Panc1 (cell line): ENCODE measurements at regions not wholly inside any gene's neighbourhood (a gene's known extent, or its start where the extent isn't known, plus 50 kb on each side); places are given as distances from the start of the nearest gene placed in this dataset.

ENCODE experiments used
- ATAC-seq: fragments of 200-7000 bp; cut with Tn5 transposase; 2 replicates; pipeline ENCODE4 v1.9.1; 2020; ENCODE audit warnings: mild to moderate bottlenecking, moderate library complexity
- BruUV-seq: library from RNA; stranded (reverse); fragments of 400-500 nt; replicated peaks from 2 replicates; lab custom pipeline; 2021; lab: Mats Ljungman, UMichigan
- CTCF ChIA-PET: fragments of 300-600 bp; sonication (Branson Sonifier 250); formaldehyde crosslinking; loops from one replicate; lab custom pipeline; 2022; ENCODE audit warnings: antibody characterized with exemption; lab: Charles Lee
- POLR2A ChIA-PET: fragments of 300-600 bp; sonication (Branson Sonifier 250); formaldehyde crosslinking; loops from one replicate; lab custom pipeline; 2022; ENCODE audit warnings: antibody characterized with exemption; lab: Charles Lee
- DNase-seq: peaks from one replicate; pipeline ENCODE4 v3.0.0-alpha.2; 2010; ENCODE audit warnings: low read depth, low spot score
- H3K27ac ChIP-seq: 2 replicates; pipeline ENCODE4 v1.5.1; 2011; ENCODE audit warnings: mild to moderate bottlenecking, low read length, inconsistent platforms
- H3K27me3 ChIP-seq: fragments of 200-500 bp; sonication (Bioruptor generic); 2 replicates; pipeline ENCODE4 v1.6.0; 2014; ENCODE audit warnings: low read length, inconsistent platforms; ENCODE audit not compliant: control insufficient read depth, insufficient read depth
- H3K36me3 ChIP-seq: fragments of 200-500 bp; sonication (Bioruptor generic); 2 replicates; pipeline ENCODE4 v1.5.1; 2014; ENCODE audit warnings: inconsistent platforms, mild to moderate bottlenecking, low read length, moderate library complexity; ENCODE audit not compliant: control insufficient read depth, insufficient read depth
- H3K4me1 ChIP-seq: 2 replicates; pipeline ENCODE4 v1.5.1; 2011; ENCODE audit warnings: inconsistent platforms, mild to moderate bottlenecking, low read length, moderate library complexity; ENCODE audit not compliant: control insufficient read depth, insufficient read depth
- H3K4me3 ChIP-seq, 2 experiments: 2 replicates each; pipeline ENCODE4 v1.5.1; 2011 to 2012; ENCODE audit warnings: low read depth in 2 of 2, low read length in 2 of 2, mild to moderate bottlenecking in 2 of 2, inconsistent platforms in 1 of 2, moderate library complexity in 1 of 2
- H3K9me3 ChIP-seq: fragments of 200-500 bp; sonication (Bioruptor generic); 2 replicates; pipeline ENCODE4 v1.5.1; 2014; ENCODE audit warnings: low read depth, mild to moderate bottlenecking, inconsistent platforms, low read length, moderate library complexity; ENCODE audit not compliant: control insufficient read depth, insufficient read depth
- POLR2AphosphoS5 ChIP-seq: IDR thresholded peaks from 2 replicates; pipeline ENCODE4 v1.6.1; 2012; ENCODE audit warnings: mild to moderate bottlenecking, low read depth, low read length, moderate library complexity
- SIN3A ChIP-seq: IDR thresholded peaks from 2 replicates; pipeline ENCODE4 v1.6.1; 2012; ENCODE audit warnings: low read depth, mild to moderate bottlenecking, low read length, moderate library complexity, borderline replicate concordance; ENCODE audit not compliant: insufficient read depth
- TCF7L2 ChIP-seq: IDR thresholded peaks from 2 replicates; pipeline ENCODE4 v1.6.1; 2011; ENCODE audit warnings: mild to moderate bottlenecking, low read depth, low read length, inconsistent platforms
- in situ Hi-C: cut with HindIII; loops from 2 replicates; pipeline ENCODE4 v1.10.0; 2016; ENCODE audit warnings: low sequenced_read_pairs, low pct_unique_long_range_greater_than_20kb
- intact Hi-C: fragments of 100-400 bp; cut with micrococcal nuclease; formaldehyde crosslinking; loops from one replicate; pipeline ENCODE4 v1.10.0; 2022; ENCODE audit not compliant: unreplicated experiment
- TF ChIP-seq, protein P1 (sequence below): fragments of 450-650 bp; IDR thresholded peaks from 2 replicates; pipeline ENCODE4 v1.5.1; 2017; ENCODE audit warnings: mild to moderate bottlenecking
- TF ChIP-seq, protein P2 (sequence below), 2 experiments: IDR thresholded peaks; 2 replicates each; pipeline ENCODE4 v1.6.1; 2011 to 2012; ENCODE audit warnings: low read depth in 2 of 2, control low read depth in 1 of 2, low read length in 1 of 2, mild to moderate bottlenecking in 1 of 2, moderate library complexity in 1 of 2; ENCODE audit not compliant: insufficient read depth in 1 of 2

DNA sequence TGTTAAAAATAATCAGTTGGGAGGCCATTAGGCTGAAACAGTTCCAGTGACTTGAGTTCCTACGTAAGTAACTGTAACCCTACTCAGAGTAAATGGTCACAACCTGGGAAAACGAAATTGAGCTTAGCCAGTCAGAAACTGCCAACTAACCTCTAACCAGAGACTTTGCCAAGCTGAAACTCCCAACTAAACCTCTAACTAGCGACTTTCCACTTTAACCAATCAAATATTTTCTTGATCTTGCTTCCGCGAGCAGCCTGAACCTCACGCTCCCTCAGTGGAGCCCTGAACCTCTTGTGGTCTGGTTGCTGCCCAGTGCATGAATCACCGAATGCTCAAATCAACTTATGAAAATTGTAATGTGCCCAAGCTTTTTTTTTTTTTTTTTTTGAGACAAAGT, 156.2 kb downstream of the MED10 start:
- in situ Hi-C loops (no loop called here), intact Hi-C loops (no loop called here)
- BruUV-seq, result no TSS peak
- ATAC-seq, result no peak
- ChIA-PET POLR2A (no interaction called here), CTCF (no interaction called here)
- Histone ChIP-seq H3K4me3 (no peak overlapping the region), H3K27me3 (no peaks in the 10 kb centered on the region; the same call in 1 of the 2 replicates), H3K9me3 (no peaks in the 10 kb centered on the region), H3K36me3 (no peaks in the 10 kb centered on the region), H3K4me1 (no peaks in the 10 kb centered on the region), H3K27ac (no peak overlapping the region)
- TF ChIP-seq POLR2AphosphoS5 (no peak), SIN3A (no peak), TCF7L2 (no peak)
- TF ChIP-seq, protein P1, sequence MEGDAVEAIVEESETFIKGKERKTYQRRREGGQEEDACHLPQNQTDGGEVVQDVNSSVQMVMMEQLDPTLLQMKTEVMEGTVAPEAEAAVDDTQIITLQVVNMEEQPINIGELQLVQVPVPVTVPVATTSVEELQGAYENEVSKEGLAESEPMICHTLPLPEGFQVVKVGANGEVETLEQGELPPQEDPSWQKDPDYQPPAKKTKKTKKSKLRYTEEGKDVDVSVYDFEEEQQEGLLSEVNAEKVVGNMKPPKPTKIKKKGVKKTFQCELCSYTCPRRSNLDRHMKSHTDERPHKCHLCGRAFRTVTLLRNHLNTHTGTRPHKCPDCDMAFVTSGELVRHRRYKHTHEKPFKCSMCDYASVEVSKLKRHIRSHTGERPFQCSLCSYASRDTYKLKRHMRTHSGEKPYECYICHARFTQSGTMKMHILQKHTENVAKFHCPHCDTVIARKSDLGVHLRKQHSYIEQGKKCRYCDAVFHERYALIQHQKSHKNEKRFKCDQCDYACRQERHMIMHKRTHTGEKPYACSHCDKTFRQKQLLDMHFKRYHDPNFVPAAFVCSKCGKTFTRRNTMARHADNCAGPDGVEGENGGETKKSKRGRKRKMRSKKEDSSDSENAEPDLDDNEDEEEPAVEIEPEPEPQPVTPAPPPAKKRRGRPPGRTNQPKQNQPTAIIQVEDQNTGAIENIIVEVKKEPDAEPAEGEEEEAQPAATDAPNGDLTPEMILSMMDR, result no peak
- TF ChIP-seq, protein P2, sequence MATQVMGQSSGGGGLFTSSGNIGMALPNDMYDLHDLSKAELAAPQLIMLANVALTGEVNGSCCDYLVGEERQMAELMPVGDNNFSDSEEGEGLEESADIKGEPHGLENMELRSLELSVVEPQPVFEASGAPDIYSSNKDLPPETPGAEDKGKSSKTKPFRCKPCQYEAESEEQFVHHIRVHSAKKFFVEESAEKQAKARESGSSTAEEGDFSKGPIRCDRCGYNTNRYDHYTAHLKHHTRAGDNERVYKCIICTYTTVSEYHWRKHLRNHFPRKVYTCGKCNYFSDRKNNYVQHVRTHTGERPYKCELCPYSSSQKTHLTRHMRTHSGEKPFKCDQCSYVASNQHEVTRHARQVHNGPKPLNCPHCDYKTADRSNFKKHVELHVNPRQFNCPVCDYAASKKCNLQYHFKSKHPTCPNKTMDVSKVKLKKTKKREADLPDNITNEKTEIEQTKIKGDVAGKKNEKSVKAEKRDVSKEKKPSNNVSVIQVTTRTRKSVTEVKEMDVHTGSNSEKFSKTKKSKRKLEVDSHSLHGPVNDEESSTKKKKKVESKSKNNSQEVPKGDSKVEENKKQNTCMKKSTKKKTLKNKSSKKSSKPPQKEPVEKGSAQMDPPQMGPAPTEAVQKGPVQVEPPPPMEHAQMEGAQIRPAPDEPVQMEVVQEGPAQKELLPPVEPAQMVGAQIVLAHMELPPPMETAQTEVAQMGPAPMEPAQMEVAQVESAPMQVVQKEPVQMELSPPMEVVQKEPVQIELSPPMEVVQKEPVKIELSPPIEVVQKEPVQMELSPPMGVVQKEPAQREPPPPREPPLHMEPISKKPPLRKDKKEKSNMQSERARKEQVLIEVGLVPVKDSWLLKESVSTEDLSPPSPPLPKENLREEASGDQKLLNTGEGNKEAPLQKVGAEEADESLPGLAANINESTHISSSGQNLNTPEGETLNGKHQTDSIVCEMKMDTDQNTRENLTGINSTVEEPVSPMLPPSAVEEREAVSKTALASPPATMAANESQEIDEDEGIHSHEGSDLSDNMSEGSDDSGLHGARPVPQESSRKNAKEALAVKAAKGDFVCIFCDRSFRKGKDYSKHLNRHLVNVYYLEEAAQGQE (IDR thresholded peaks at IDR 0.05; ENCODE audit: insufficient read depth in 1 of 2, low read depth in 2 of 2, low read length in 1 of 2), result no peak
- no peak for DNase-seq

DNA sequence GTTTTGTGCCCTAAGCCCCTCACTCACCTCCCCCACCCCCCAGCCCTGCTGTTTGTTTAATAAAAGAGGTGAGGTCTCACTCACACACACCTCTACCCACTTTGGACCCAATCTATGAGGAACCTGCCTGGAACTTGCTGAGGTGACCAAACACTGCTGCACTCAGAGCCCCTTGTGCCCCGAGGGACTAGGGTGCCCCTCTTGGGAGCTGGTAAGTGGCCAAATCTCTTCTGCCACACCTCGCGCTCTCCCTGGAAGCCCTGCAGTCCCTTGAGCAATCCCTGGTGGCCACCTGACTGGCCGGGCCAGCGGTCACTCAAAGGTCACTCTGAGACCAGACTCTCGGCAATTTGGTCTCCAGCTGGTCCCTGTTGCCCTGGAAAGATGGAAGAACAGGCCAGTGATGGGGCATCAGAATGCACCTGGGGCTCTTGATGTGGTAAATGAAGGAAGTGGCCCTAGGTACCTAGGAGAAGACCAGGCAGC, 157.2 kb downstream of the MED10 start:
- intact Hi-C loops, result no loop called here
- in situ Hi-C loops, result no loop called here
- ATAC-seq (no peak), DNase-seq (no peak)
- TF ChIP-seq, protein P2 (IDR thresholded peaks at IDR 0.05; ENCODE audit: insufficient read depth in 1 of 2, low read depth in 2 of 2, low read length in 1 of 2), result no peak
- TF ChIP-seq, protein P1, result no peak
- TF ChIP-seq POLR2AphosphoS5 (no peak), SIN3A (no peak), TCF7L2 (no peak)
- ChIA-PET CTCF (no interaction called here), POLR2A (no interaction called here)
- no peak overlapping the region for H3K4me3 ChIP-seq
- BruUV-seq, result no TSS peak
- no peak overlapping the region for H3K27ac ChIP-seq
- no peaks in the 10 kb centered on the region; the same call in 1 of the 2 replicates for H3K27me3 ChIP-seq
- H3K9me3 ChIP-seq, result no peaks in the 10 kb centered on the region
- no peaks in the 10 kb centered on the region for H3K4me1 ChIP-seq
- H3K36me3 ChIP-seq, result no peaks in the 10 kb centered on the region
